Effector memory CD8-positive, alpha-beta T cell (primary cell): ENCODE measurements at regions not wholly inside any gene's neighbourhood (a gene's known extent, or its start where the extent isn't known, plus 50 kb on each side); places are given as distances from the start of the nearest gene placed in this dataset.
A peak's percentile ranks its signal among the peaks of the same experiment; 100 is the strongest.

Experiments
- ATAC-seq: fragments of 150-1000 bp; cut with Tn5 transposase; replicated peaks from 2 replicates; pipeline ENCODE4 v1.10.0; 2021; ENCODE audit warnings: mild to moderate bottlenecking, moderate library complexity
- DNase-seq, 3 experiments: peaks; one replicate each; pipeline ENCODE4 v3.0.0; 2021
- H3K27ac Mint-ChIP-seq, 2 donors: one replicate each; pipeline ENCODE4 v1.8.0; 2022; ENCODE audit warnings: mild to moderate bottlenecking in 2 of 2, mixed read lengths in 2 of 2, moderate library complexity in 2 of 2
- H3K27me3 Mint-ChIP-seq, 2 donors: one replicate each; pipeline ENCODE4 v1.8.0; 2022; ENCODE audit warnings: mixed read lengths in 2 of 2
- H3K36me3 Mint-ChIP-seq: one replicate; pipeline ENCODE4 v1.8.0; 2022; ENCODE audit warnings: mild to moderate bottlenecking, moderate library complexity, mixed read lengths; ENCODE audit not compliant: insufficient read depth
- H3K4me1 Mint-ChIP-seq, 2 donors: one replicate each; pipeline ENCODE4 v1.8.0; 2022; ENCODE audit warnings: low read depth in 2 of 2, mixed read lengths in 2 of 2
- H3K4me3 Mint-ChIP-seq, 2 donors: one replicate each; pipeline ENCODE4 v1.8.0; 2022; ENCODE audit warnings: mild to moderate bottlenecking in 2 of 2, mixed read lengths in 2 of 2, moderate library complexity in 2 of 2
- H3K9me3 Mint-ChIP-seq, 2 donors: one replicate each; pipeline ENCODE4 v1.8.0; 2022; ENCODE audit warnings: mixed read lengths in 2 of 2

DNA sequence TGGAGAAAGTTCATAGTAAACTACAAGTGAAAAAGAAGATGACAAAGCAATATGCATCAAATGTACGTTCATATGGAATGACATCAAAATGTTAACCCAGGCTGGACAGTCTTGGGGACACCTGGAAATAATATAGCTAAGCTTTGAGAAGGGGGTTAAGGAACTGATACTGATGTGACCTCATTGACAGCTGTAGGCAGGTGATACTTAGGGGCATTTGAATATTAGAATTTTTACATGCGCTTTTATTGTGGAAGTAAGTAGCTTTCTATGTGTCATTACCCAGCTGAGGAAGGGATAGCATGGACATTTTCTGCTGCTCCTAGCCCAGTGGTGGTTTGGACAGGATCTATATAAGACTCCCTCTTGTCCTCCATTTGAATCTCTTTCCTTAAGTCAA lies 299.7 kb downstream of the CWC27 start:
- Mint-ChIP-seq H3K27me3 (peaks cover 23 to 26% of the 10 kb centered on the region in 2 donors), H3K27ac (no peak overlapping the region), H3K4me1 (no peaks in the 10 kb centered on the region), H3K36me3 (no peaks in the 10 kb centered on the region), H3K9me3 (no peaks in the 10 kb centered on the region), H3K4me3 (no peak overlapping the region)
- DNase-seq (no peak), ATAC-seq (no peak)

DNA sequence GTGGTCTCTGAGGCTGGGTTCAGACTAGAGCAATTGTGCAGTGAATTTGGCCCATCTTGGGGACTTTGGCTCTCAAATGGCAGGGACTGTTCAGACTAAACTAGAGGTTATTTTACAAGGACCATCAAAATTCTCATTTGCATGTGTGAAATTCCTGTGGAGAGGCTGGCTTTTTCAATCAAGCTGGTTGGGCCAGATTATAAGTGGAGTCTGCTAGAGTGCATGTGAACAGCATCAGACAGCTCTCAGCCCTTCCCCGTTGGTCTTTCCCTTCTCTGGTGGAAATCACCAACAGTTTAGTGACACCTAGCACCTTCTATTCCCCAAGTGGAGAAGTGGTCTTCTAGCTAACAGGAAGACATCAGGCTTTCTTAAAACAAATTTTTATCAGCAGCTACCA lies 301.3 kb downstream of the CWC27 start:
- no peak for DNase-seq
- Mint-ChIP-seq H3K27ac (no peak overlapping the region), H3K4me1 (no peaks in the 10 kb centered on the region)

DNA sequence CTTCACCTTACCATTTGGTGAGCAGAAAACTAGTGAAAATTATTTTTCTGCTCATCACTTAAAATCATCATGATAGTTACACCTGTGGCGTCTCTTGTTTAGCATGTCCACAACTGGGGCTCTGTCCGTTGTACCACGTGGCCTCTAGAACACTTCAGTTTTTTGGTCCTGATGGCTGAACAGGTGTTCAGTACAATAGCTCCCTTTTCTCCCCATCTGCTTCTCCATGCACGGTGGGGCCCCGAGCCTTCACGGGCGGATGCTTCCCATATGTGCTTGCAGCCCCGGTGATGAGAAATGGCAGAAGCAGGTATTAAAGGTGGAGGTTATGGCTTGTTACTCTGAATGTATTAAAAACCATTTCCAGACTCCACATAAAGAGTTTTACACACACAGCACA lies 304.1 kb downstream of the CWC27 start:
- Mint-ChIP-seq H3K4me1 (peaks cover 2 to 4% of the 10 kb centered on the region in 2 donors), H3K27me3 (peaks cover 0 to 11% of the 10 kb centered on the region in 2 donors), H3K27ac (no peak overlapping the region), H3K36me3 (no peaks in the 10 kb centered on the region), H3K4me3 (no peak overlapping the region), H3K9me3 (no peaks in the 10 kb centered on the region)
- no peak for ATAC-seq
- no peak for DNase-seq

More for the DNA sequence above, 301.3 kb downstream of the CWC27 start:
- no peaks in the 10 kb centered on the region for H3K9me3 Mint-ChIP-seq
- ATAC-seq = no peak
- peaks cover 17 to 21% of the 10 kb centered on the region in 2 donors for H3K27me3 Mint-ChIP-seq
- no peak overlapping the region for H3K4me3 Mint-ChIP-seq
- H3K36me3 Mint-ChIP-seq = no peaks in the 10 kb centered on the region

DNA sequence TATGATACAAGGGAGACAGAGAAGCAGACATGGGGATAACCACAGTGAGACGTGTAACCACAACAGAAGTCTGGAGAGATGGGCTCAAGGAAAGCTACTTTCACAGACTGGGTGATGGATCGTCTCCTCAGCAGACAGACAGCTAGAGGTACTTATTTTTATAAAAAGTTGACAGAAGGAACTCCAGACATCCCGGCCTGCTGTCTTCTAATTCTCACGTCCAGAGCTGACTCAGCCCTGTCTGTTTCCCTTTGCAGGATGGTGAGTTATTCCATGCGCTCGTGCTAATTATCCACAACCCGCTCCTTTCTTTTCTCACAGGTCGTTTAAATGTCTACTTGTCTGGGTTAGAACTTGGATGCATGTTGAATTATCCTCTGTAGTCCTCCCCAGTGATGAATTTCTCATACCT lies 304.5 kb downstream of the CWC27 start:
- Mint-ChIP-seq H3K27ac (no peak overlapping the region), H3K4me3 (no peak overlapping the region), H3K27me3 (peaks cover 0 to 11% of the 10 kb centered on the region in 2 donors), H3K4me1 (peaks cover 2 to 4% of the 10 kb centered on the region in 2 donors), H3K36me3 (no peaks in the 10 kb centered on the region), H3K9me3 (no peaks in the 10 kb centered on the region)
- ATAC-seq (no peak), DNase-seq (no peak)

DNA sequence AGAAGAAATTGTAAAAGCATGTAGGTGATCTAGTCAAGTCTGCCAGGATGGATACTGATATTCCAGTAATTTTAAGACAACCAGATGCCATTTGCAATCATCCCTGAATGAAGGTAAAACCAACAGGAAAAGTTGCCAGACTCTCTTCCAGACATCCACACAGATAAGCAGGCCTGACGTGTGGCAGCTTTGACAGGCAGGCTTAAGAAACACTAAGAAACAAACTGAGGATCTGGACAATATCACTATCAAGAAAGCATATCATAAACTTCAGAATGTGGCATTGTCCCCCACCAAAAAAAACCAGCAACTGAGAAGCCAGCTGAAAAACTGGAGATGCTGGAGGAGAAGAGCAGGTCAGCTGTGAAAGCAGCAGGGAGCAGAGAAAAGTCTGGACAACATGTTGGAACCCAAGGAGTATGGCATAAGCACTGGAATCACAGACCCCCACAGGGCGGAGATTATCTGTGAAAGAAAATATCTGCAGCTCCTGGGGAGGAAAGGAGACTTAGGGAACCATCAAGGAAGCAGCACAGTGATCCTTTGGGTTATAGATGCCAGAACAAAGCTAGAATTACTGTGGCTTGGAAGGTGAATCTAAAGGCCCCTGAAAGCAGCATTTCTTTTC lies 307.0 kb downstream of the CWC27 start:
- Mint-ChIP-seq H3K4me3 (no peak overlapping the region), H3K27ac (no peak overlapping the region), H3K9me3 (no peaks in the 10 kb centered on the region), H3K4me1 (peaks cover 2 to 4% of the 10 kb centered on the region in 2 donors), H3K27me3 (peaks cover 0 to 11% of the 10 kb centered on the region in 2 donors), H3K36me3 (no peaks in the 10 kb centered on the region)
- ATAC-seq (no peak), DNase-seq (no peak)

DNA sequence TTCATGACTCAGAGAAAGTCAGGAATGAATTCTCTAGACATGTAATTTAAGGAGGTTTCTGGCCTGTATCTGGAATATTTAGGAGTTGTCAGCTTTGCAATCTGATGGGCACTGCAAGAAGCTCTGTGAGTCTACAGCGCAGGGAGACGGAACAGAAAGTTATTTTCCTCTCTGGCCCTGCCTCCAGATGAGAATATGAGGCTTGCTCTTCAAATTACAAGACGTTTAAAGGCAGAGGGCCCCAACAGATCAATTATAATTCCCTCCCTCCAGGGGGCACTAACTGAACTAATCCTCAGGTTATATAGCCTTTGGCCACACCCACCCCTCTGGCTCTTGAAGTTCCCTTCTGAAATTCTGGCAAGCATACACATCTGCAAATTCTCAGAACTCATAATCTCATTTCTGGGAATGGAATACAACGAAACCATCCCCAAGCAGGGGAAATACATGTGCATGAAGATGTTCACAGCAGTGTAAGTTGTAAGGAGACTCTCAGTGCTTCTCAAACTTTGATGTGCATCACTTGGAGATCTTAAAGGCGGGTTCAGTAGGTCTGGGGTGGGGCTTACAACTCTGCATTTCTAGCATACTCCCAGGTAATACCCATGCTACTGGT lies 307.6 kb downstream of the CWC27 start:
- DNase-seq (peak; percentile 30 to 43 (median 37)), ATAC-seq (peak; percentile 95)
- Mint-ChIP-seq H3K27ac (no peak overlapping the region), H3K4me1 (peaks cover 2 to 4% of the 10 kb centered on the region in 2 donors), H3K36me3 (no peaks in the 10 kb centered on the region), H3K27me3 (peaks cover 0 to 11% of the 10 kb centered on the region in 2 donors), H3K4me3 (no peak overlapping the region), H3K9me3 (no peaks in the 10 kb centered on the region)

DNA sequence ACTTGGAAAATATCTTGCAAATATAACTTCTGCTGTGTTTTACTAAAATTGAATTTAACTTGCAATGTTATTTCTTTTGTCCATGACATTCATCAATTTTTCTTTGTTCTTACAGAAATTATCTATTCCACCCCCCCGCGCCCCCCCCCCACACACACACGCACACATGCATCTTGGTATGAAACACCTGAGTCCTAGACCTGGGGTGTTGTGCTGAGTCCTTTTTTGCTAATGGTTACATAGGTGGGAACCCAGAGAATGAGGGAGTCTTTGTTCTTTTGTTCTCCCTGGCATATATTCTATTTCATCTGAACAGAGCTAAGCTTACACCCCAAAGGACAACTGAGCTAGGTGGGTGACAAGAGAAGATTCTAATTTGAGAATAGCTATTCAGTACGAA lies 308.9 kb downstream of the CWC27 start:
- Mint-ChIP-seq H3K36me3 (no peaks in the 10 kb centered on the region), H3K9me3 (no peaks in the 10 kb centered on the region), H3K4me3 (no peak overlapping the region), H3K27ac (no peak overlapping the region), H3K27me3 (peaks cover 0 to 8% of the 10 kb centered on the region in 2 donors), H3K4me1 (peaks cover 2 to 4% of the 10 kb centered on the region in 2 donors)
- DNase-seq (no peak), ATAC-seq (no peak)

DNA sequence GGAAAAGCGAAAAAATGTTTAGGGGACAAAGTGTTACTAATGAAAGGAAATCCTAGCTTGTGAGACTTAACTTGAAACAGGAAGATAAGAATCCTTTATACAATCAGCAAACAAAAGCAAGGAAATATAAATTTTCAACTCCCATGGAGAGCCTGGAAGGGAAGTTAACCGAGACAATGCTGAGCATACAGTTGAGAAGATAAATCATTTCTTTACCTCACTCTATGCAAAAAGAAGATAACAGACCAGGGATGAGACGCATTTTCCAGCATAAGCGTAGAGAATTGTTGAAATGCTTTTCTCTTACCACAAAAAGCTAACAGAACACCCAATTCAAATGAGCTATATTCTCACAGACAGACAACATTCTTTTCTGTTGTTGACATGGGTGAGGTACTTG lies 309.6 kb downstream of the CWC27 start:
- H3K27me3 Mint-ChIP-seq = peaks cover 0 to 2% of the 10 kb centered on the region in 2 donors
- DNase-seq = no peak
- H3K36me3 Mint-ChIP-seq = no peaks in the 10 kb centered on the region

DNA sequence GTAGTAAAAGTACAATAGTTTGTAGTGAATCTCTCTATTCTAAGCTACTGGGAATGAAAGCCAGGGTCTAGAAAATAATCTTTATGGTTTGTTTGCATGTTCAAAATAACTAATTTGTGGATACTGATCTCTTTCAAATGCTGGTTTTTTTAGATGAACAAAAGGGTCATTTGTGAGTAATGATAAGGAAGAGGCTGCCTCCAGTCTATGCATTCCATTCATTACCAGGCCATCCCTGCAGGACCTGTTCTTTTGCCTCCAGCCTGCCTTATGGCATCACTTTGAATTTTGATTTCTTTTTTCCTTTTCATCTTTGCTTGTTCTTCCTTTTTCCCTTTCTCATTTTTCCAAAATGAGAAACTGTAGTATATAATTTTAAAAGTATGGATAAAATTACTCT lies 312.3 kb downstream of the CWC27 start:
- H3K36me3 Mint-ChIP-seq = no peaks in the 10 kb centered on the region
- DNase-seq (no peak), ATAC-seq (no peak)
- H3K27me3 Mint-ChIP-seq = no peaks in the 10 kb centered on the region
- H3K27ac Mint-ChIP-seq = no peak overlapping the region
- no peaks in the 10 kb centered on the region for H3K9me3 Mint-ChIP-seq
- H3K4me1 Mint-ChIP-seq = peaks cover 2 to 4% of the 10 kb centered on the region in 2 donors
- no peak overlapping the region for H3K4me3 Mint-ChIP-seq

More for the DNA sequence above, 309.6 kb downstream of the CWC27 start:
- ATAC-seq = no peak
- peaks cover 2 to 4% of the 10 kb centered on the region in 2 donors for H3K4me1 Mint-ChIP-seq
- no peaks in the 10 kb centered on the region for H3K9me3 Mint-ChIP-seq
- H3K27ac Mint-ChIP-seq = no peak overlapping the region
- no peak overlapping the region for H3K4me3 Mint-ChIP-seq

DNA sequence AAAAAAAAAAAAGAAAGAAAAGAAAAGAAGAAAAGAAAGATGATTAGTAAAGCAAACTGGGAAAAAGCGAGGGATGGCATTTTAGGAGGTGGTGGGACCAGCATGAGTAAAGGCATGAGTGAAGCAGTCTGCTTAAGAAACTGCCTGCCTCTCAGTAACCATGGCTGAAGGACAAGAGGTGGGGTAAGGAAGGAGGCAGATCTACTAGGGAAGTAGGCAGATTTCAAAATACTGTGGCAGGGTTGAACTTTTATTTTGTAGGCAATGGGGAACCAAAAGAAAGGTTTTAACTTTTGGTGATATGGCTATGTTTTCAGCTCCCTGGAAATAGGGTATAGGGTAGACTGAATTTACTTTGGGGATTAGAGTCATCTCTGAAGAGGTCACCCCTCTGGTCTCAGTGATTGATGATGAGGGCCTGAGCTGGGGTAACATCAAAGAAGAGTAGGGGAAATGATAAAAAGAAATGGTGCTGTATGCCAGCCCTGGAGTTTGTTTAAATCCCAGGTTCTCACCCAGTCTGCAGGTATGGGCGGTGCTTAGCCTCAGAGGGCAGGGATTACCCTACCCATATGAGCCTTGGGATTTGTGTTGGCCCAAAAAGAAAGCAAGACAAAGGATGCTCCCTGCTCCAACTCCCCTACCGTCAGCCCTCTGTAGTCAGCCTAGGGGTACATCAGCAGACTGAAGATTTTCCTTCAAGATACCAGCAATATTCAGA lies 316.2 kb downstream of the CWC27 start:
- Mint-ChIP-seq H3K36me3 (no peaks in the 10 kb centered on the region), H3K4me1 (no peaks in the 10 kb centered on the region), H3K27ac (no peak overlapping the region), H3K4me3 (no peak overlapping the region), H3K27me3 (peaks cover under 1 to 7% of the 10 kb centered on the region in 2 donors), H3K9me3 (no peaks in the 10 kb centered on the region)
- DNase-seq (no peak), ATAC-seq (no peak)

DNA sequence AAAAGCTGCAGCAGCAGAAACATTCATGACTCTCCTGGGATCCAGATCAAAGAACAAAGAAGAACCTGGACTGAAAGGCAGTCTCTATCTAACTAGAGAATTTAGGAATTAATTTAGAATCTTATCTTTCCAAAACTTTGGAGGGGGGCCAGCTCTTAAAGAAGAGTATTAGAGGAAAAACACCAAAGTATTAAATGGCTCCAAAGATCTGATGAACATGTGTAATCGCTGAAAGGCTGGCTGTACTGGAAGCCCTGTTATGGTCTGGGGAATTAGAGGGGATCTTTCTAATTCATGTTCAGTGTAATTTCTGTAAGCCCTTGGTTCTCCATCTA lies 316.8 kb downstream of the CWC27 start:
- Mint-ChIP-seq H3K9me3 (no peaks in the 10 kb centered on the region), H3K27ac (no peak overlapping the region), H3K36me3 (no peaks in the 10 kb centered on the region), H3K27me3 (peaks cover 6 to 12% of the 10 kb centered on the region in 2 donors), H3K4me1 (no peaks in the 10 kb centered on the region), H3K4me3 (no peak overlapping the region)
- no peak for DNase-seq
- no peak for ATAC-seq

DNA sequence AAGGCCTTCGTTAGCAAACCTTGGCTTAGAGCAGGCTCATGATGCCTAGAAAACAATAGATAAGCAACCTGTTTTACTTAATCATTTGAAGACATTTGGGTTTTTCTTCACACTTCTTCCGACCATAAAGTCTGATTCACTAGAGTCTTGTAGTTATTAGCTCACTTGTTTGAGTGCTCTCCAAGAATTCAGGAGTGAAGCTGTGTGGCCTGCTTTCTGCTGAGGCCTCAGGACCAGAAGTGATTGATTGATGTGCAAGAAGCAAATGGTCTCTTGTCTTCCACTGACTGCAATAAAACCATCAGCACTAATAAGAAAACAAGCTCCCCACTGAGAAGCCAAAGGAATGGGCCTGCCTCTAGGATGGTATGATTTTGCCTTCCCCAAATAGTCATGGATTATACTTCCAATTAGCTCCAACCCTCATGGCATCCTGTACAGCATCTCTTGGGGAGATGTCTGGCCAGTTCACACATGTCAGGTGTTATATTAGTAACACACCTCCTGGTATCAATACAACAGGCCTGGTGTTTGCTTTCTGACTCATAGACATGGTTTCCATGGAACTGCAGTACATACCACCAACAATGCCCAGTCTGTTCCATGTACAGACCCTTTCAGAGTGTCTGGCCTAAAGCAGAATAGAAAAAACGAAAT lies 317.6 kb downstream of the CWC27 start:
- Mint-ChIP-seq H3K9me3 (no peaks in the 10 kb centered on the region), H3K27ac (no peak overlapping the region), H3K4me1 (no peaks in the 10 kb centered on the region), H3K4me3 (no peak overlapping the region), H3K36me3 (no peaks in the 10 kb centered on the region), H3K27me3 (peaks cover 15 to 20% of the 10 kb centered on the region in 2 donors)
- ATAC-seq (no peak), DNase-seq (no peak)

DNA sequence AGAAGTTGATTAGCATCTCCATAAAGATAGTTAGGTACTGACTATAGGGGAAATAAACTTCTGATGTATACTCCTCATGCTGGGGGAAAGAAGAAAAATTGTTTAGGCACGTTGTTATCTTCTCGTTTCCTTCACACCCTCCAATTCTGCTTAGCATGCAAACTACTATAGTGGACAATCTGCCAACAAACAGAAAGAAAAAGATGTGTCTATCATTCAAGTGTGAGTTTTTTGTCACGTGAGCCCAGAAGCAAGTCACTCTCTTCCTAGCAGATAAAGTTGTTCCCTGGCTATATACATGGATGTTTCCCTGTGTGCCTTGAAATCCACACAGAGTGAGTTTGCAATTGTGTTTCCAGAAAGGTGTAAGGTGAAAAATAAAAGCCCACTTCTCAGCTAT lies 318.4 kb downstream of the CWC27 start:
- H3K36me3 Mint-ChIP-seq = no peaks in the 10 kb centered on the region
- no peak overlapping the region for H3K27ac Mint-ChIP-seq
- H3K4me1 Mint-ChIP-seq = no peaks in the 10 kb centered on the region
- no peaks in the 10 kb centered on the region for H3K9me3 Mint-ChIP-seq
- H3K4me3 Mint-ChIP-seq = no peak overlapping the region
- no peak for ATAC-seq
- no peak for DNase-seq
- peaks cover 16 to 22% of the 10 kb centered on the region in 2 donors for H3K27me3 Mint-ChIP-seq
